ENCODE measurements at regions not wholly inside any gene's neighbourhood (a gene's known extent, or its start where the extent isn't known, plus 50 kb on each side); places are given as distances from the start of the nearest gene placed in this dataset.

DNA sequence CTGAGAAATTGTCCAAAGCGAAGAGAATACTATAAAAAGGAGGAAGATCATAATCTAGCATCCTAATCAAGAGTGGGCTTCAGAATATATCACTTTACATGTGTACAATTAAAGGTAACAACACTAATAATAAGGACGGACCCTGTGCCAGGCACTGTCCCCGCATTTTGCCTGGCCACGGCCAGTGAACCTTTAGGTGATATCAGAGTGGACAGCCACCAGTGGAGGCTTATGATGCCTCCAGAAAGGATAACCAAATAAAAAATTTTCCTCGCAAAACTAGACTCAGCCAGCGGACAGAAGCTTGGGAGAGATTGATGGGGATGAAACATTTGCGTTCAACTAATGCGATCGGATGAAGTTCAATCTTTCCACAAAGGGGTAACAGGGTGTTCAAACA is 436.4 kb downstream of the NPHP4 start:
- DNase-seq (ENCODE audit: extremely low spot score) = no peak
- ChIA-PET POLR2A (no interaction called here), CTCF (no interaction called here)

DNA sequence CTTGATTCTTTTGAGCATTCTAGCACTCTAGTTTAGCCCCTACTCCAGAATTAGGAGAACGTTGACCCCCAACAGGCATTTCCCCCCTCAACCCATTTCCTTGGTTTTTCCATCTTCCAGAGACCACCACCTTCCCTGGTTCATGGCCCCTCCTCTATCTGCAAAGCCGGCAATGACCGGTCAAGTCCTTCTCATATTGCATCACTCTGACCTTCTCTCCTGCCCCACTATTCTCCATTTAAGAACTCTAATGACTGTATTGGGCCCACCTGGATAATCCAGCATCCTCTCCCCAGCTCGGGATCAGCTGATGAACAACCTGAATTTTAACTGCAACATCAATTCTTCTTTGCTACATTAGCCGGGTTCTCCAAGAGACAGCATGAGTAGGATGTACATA is 437.4 kb downstream of the NPHP4 start:
- TF ChIP-seq HDGF (IDR thresholded peaks at IDR 0.05; ENCODE audit: borderline replicate concordance) = no peak
- TF ChIP-seq FOXM1 (IDR thresholded peaks at IDR 0.05; ENCODE audit: borderline replicate concordance) = no peak
- no peak for TF ChIP-seq NFRKB (IDR thresholded peaks at IDR 0.05)
- TF ChIP-seq ARNT (IDR thresholded peaks at IDR 0.05) = no peak
- no peak for TF ChIP-seq FOXA1 (IDR thresholded peaks at IDR 0.05)
- TF ChIP-seq L3MBTL2 (conservative IDR thresholded peaks at IDR 0.05) = no peak
- TF ChIP-seq ZNF384 (IDR thresholded peaks at IDR 0.05) = no peak
- no peak for TF ChIP-seq SUZ12 (IDR thresholded peaks at IDR 0.05)
- no peak for TF ChIP-seq TARDBP (IDR thresholded peaks at IDR 0.05)
- POLR2A ChIA-PET = no interaction called here
- DNase-seq (ENCODE audit: extremely low spot score) = no peak
- CTCF ChIA-PET = no interaction called here

More for the DNA sequence above, 436.4 kb downstream of the NPHP4 start:
- no peak for TF ChIP-seq SP1 (IDR thresholded peaks at IDR 0.05)

DNA sequence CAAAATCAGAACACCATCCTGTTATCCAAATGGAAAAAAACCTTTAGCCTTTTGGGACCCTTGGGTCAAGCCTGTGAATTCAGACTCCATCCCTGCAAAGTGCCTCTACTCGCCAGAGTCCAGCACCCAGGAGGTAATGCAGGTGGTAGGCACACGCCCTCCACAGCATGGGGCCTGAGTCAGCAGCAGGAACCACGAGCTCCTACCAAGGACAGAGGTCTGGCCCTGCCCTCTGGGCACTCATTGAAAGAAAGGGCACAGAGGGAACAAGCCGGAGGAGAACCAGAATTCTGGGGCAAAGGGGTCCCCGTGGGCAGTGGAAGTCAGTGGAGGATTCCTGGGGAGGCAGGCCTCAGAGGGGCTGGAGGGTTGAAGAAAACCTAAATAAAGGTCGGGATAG is 438.1 kb downstream of the NPHP4 start:
- TF ChIP-seq TARDBP (IDR thresholded peaks at IDR 0.05) = no peak
- no peak for TF ChIP-seq SP1 (IDR thresholded peaks at IDR 0.05)
- no peak for TF ChIP-seq SUZ12 (IDR thresholded peaks at IDR 0.05)
- TF ChIP-seq LEF1 (IDR thresholded peaks at IDR 0.05; ENCODE audit: borderline replicate concordance) = no peak
- no peak for TF ChIP-seq NFRKB (IDR thresholded peaks at IDR 0.05)
- TF ChIP-seq, protein P1, sequence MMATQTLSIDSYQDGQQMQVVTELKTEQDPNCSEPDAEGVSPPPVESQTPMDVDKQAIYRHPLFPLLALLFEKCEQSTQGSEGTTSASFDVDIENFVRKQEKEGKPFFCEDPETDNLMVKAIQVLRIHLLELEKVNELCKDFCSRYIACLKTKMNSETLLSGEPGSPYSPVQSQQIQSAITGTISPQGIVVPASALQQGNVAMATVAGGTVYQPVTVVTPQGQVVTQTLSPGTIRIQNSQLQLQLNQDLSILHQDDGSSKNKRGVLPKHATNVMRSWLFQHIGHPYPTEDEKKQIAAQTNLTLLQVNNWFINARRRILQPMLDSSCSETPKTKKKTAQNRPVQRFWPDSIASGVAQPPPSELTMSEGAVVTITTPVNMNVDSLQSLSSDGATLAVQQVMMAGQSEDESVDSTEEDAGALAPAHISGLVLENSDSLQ (IDR thresholded peaks at IDR 0.05) = no peak
- TF ChIP-seq FOXM1 (IDR thresholded peaks at IDR 0.05; ENCODE audit: borderline replicate concordance) = no peak
- DNase-seq (ENCODE audit: extremely low spot score) = no peak
- ChIA-PET POLR2A (no interaction called here), CTCF (no interaction called here)

DNA sequence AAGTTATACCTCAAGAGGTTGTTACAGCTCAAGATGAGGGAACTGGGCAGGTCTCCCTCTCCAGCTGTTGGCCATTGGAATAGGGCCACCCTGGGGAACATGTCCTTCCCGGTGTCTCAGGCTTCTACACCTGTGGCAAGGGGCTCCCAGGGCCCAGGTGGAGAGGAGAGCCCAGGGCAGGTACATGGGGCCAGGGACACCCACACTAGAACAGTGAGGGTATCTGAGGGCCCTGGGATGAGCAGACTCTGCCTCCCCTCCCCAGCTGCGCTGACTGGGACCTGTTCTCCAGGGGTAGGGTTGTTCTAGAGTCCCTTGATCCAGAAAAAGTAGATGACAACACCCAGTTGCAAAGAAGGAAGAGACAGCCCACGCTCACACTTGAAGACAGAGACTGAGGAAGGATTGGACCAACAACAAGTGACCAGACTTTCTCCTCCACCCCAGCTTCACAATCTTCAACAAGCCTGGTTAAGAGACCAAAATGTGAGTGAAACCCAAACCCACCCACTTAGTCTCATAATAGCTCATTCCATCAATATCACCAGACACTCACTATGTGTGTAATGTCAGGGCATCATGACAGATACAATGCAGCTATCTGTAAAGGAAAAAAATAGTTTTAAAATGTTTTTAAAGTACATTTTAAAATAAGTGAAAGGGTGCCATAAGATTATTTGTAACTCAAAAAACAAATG is 439.3 kb downstream of the NPHP4 start:
- ChIA-PET CTCF (interaction anchor here (0.6 kb wide), 1 partner anchor 1249 kb away, joined by 3 read pairs; no protein-coding TSS in a partner anchor), POLR2A (no interaction called here)
- TF ChIP-seq FOXK2 (IDR thresholded peaks at IDR 0.05) (no peak), FOXA1 (IDR thresholded peaks at IDR 0.05) (no peak), HDGF (IDR thresholded peaks at IDR 0.05; ENCODE audit: borderline replicate concordance) (no peak), CTBP1 (IDR thresholded peaks at IDR 0.05; ENCODE audit: borderline replicate concordance) (no peak), SP1 (IDR thresholded peaks at IDR 0.05) (no peak), LEF1 (IDR thresholded peaks at IDR 0.05; ENCODE audit: borderline replicate concordance) (no peak), ARNT (IDR thresholded peaks at IDR 0.05) (no peak)
- TF ChIP-seq, protein P1 (IDR thresholded peaks at IDR 0.05) = no peak
- no peak for DNase-seq (ENCODE audit: extremely low spot score)

DNA sequence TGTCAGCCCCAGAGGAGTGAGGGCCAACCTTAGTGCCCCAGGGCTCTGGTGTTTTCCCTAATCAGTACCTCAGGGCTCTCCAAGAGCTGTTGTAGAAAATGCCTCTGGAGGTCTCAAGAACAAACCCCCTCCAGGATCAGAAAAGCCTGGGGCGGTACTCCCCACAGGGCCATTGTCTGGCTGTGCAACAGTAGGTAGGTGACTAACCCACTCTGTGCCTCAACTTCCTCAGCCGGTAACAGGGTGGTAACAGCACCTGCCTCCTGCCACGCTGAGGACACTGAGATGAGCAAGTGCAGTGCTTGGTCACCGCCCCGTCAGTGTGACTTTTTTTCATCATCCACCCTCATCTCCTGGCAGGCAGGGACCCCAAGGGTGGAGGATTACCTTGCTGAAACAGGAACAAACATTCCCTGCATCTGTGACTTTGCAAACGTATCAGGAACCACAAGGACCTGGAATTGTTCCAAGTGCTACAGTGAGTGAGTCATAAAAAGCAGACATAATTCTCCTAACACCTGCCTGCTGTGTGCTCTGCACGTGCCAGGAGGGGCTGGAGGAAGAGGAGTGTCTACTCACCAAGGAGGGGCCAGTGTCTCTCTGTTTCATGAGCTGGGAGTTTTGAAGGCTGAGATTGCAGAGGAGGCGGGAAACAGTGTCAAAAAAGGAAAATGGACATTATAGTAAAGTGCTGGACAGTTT is 440.8 kb downstream of the NPHP4 start:
- ChIA-PET CTCF (no interaction called here), POLR2A (no interaction called here)
- TF ChIP-seq SP1 (IDR thresholded peaks at IDR 0.05) (no peak), LEF1 (IDR thresholded peaks at IDR 0.05; ENCODE audit: borderline replicate concordance) (no peak), CTBP1 (IDR thresholded peaks at IDR 0.05; ENCODE audit: borderline replicate concordance) (no peak), ZNF384 (IDR thresholded peaks at IDR 0.05) (no peak), L3MBTL2 (conservative IDR thresholded peaks at IDR 0.05) (no peak), TARDBP (IDR thresholded peaks at IDR 0.05) (no peak), ELF4 (IDR thresholded peaks at IDR 0.05) (no peak), FOXA1 (IDR thresholded peaks at IDR 0.05) (no peak), ARNT (IDR thresholded peaks at IDR 0.05) (no peak), NFRKB (IDR thresholded peaks at IDR 0.05) (no peak), HDGF (IDR thresholded peaks at IDR 0.05; ENCODE audit: borderline replicate concordance) (no peak), FOXK2 (IDR thresholded peaks at IDR 0.05) (no peak)
- DNase-seq (ENCODE audit: extremely low spot score) = no peak

DNA sequence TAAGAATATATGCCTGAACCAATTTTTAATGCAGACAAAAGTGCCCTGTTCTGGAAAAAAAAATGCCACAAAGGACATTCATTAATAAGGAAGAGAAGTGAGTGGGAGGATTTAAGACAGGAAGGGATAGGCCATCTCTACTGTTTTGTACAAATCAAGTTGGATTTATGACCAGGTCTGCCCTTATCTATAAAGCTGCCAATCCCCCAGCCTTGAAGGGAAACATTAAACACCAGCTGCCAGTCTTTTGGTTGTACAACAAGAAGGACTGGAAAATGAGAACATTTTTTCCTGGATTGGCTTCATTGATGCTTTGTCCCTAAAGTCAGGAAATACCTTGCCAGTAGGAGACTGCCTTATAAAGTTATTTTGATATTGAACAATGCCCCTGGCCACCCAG is 444.0 kb downstream of the NPHP4 start:
- CTCF ChIA-PET = no interaction called here
- TF ChIP-seq SUZ12 (IDR thresholded peaks at IDR 0.05) (no peak), LEF1 (IDR thresholded peaks at IDR 0.05; ENCODE audit: borderline replicate concordance) (no peak), SP1 (IDR thresholded peaks at IDR 0.05) (no peak), FOXK2 (IDR thresholded peaks at IDR 0.05) (no peak), FOXM1 (IDR thresholded peaks at IDR 0.05; ENCODE audit: borderline replicate concordance) (no peak), TARDBP (IDR thresholded peaks at IDR 0.05) (no peak), ARNT (IDR thresholded peaks at IDR 0.05) (no peak), CTBP1 (IDR thresholded peaks at IDR 0.05; ENCODE audit: borderline replicate concordance) (no peak), BHLHE40 (IDR thresholded peaks at IDR 0.05; ENCODE audit: borderline replicate concordance) (no peak), L3MBTL2 (conservative IDR thresholded peaks at IDR 0.05) (no peak), NFRKB (IDR thresholded peaks at IDR 0.05) (no peak), FOXA1 (IDR thresholded peaks at IDR 0.05) (no peak), ELF4 (IDR thresholded peaks at IDR 0.05) (no peak), ZNF384 (IDR thresholded peaks at IDR 0.05) (no peak), HDGF (IDR thresholded peaks at IDR 0.05; ENCODE audit: borderline replicate concordance) (no peak)
- TF ChIP-seq, protein P1 (IDR thresholded peaks at IDR 0.05) = no peak
- POLR2A ChIA-PET = no interaction called here

More for the DNA sequence above, 444.0 kb downstream of the NPHP4 start:
- no peak for DNase-seq (ENCODE audit: extremely low spot score)

Data from HEK293T (cell line).